Natural killer cell (primary cell): ENCODE measurements at regions not wholly inside any gene's neighbourhood (a gene's known extent, or its start where the extent isn't known, plus 50 kb on each side); places are given as distances from the start of the nearest gene placed in this dataset.

Experiments
- ATAC-seq, 3 donors: fragments of 150-1000 bp in 2 of 3; fragments of 200-7000 bp in 1 of 3; cut with Tn5 transposase; 1 replicate in 1 of 3; 2 replicates in 2 of 3; pipeline ENCODE4 v1.10.0; 2021; ENCODE audit warnings: mild to moderate bottlenecking in 2 of 3, moderate library complexity in 2 of 3
- DNase-seq, 2 donors: peaks; one replicate each; pipeline versions ENCODE4 v3.0.0 to v3.0.0-alpha.2; 2013 to 2021; ENCODE audit warnings: mixed read lengths in 1 of 2
- H3K27ac ChIP-seq: one replicate; pipeline ENCODE4 v1.5.1; 2013; ENCODE audit warnings: mild to moderate bottlenecking, low read length
- H3K27me3 ChIP-seq: one replicate; pipeline ENCODE4 v1.6.1; 2013; ENCODE audit warnings: low read length; ENCODE audit not compliant: control insufficient read depth, insufficient read depth
- H3K36me3 ChIP-seq: one replicate; pipeline ENCODE4 v1.6.1; 2013; ENCODE audit warnings: low read length; ENCODE audit not compliant: control insufficient read depth, insufficient read depth
- H3K4me1 ChIP-seq: one replicate; pipeline ENCODE4 v1.6.1; 2013; ENCODE audit warnings: low read length; ENCODE audit not compliant: control insufficient read depth, insufficient read depth
- H3K4me3 ChIP-seq: one replicate; pipeline ENCODE4 v1.5.1; 2013; ENCODE audit warnings: low read length
- H3K9me3 ChIP-seq: one replicate; pipeline ENCODE4 v1.6.1; 2013; ENCODE audit warnings: low read length; ENCODE audit not compliant: control insufficient read depth, insufficient read depth
- H3K27ac Mint-ChIP-seq, 2 donors: one replicate each; pipeline ENCODE4 v1.8.0; 2022; ENCODE audit warnings: mild to moderate bottlenecking in 2 of 2, mixed read lengths in 2 of 2, moderate library complexity in 1 of 2
- H3K27me3 Mint-ChIP-seq, 2 donors: one replicate each; pipeline ENCODE4 v1.8.0; 2022; ENCODE audit warnings: low read depth in 2 of 2, mixed read lengths in 2 of 2
- H3K36me3 Mint-ChIP-seq: one replicate; pipeline ENCODE4 v1.8.0; 2022; ENCODE audit warnings: mixed read lengths
- H3K4me1 Mint-ChIP-seq, 2 donors: one replicate each; pipeline ENCODE4 v1.8.0; 2022; ENCODE audit warnings: mixed read lengths in 2 of 2
- H3K4me3 Mint-ChIP-seq: one replicate; pipeline ENCODE4 v1.8.0; 2022; ENCODE audit warnings: mild to moderate bottlenecking, moderate library complexity, mixed read lengths
- H3K9me3 Mint-ChIP-seq, 2 donors: one replicate each; pipeline ENCODE4 v1.8.0; 2022; ENCODE audit warnings: mixed read lengths in 2 of 2
- CTCF ChIP-seq: fragments of 200-600 bp; IDR thresholded peaks from one replicate; pipeline ENCODE4 v1.8.0; 2022; ENCODE audit warnings: antibody characterized with exemption
- WGBS: methylation state at CpG from one replicate; pipeline ENCODE4 v1.1.7; 2013; ENCODE audit warnings: missing lambda C conversion rate; ENCODE audit not compliant: insufficient coverage; 5-methylcytosine and 5-hydroxymethylcytosine counted together
- intact Hi-C: fragments of 100-400 bp; cut with micrococcal nuclease; formaldehyde crosslinking; loops from one replicate; pipeline ENCODE4 v1.14.2; 2022

GRCh38 chr6:112780498-112781096, 433.5 kb downstream of the RFPL4B start:
- no peak overlapping the region for H3K27ac Mint-ChIP-seq
- H3K9me3 Mint-ChIP-seq: peaks cover 0 to 2% of the 10 kb centered on the region in 2 donors
- no peaks in the 10 kb centered on the region for H3K27me3 ChIP-seq
- H3K27ac ChIP-seq: no peak overlapping the region
- no peaks in the 10 kb centered on the region for H3K36me3 Mint-ChIP-seq
- 19% methylated on average over 6 of the region's 9 CpGs for WGBS
- no peaks in the 10 kb centered on the region for H3K9me3 ChIP-seq
- ATAC-seq: peak in 1 of 3 donors; percentile 67
- TF ChIP-seq CTCF: no peak
- DNase-seq: peak in 1 of 2 donors; percentile 21
- H3K4me3 ChIP-seq: no peak overlapping the region
- no peaks in the 10 kb centered on the region for H3K4me1 Mint-ChIP-seq
- intact Hi-C loops: no loop called here
- no peak overlapping the region for H3K4me3 Mint-ChIP-seq
- no peaks in the 10 kb centered on the region for H3K36me3 ChIP-seq
- H3K27me3 Mint-ChIP-seq: no peaks in the 10 kb centered on the region
- H3K4me1 ChIP-seq: no peaks in the 10 kb centered on the region

GRCh38 chr6:112781241-112781640, 434.1 kb downstream of the RFPL4B start:
- peaks cover 0 to 2% of the 10 kb centered on the region in 2 donors for H3K9me3 Mint-ChIP-seq
- DNase-seq (no peak), ATAC-seq (no peak)
- Histone ChIP-seq H3K36me3 (no peaks in the 10 kb centered on the region), H3K4me3 (no peak overlapping the region), H3K27ac (no peak overlapping the region), H3K9me3 (no peaks in the 10 kb centered on the region), H3K27me3 (no peaks in the 10 kb centered on the region), H3K4me1 (no peaks in the 10 kb centered on the region)
- H3K27me3 Mint-ChIP-seq: no peaks in the 10 kb centered on the region
- 88% methylated on average over 1 of the region's 2 CpGs for WGBS
- no peaks in the 10 kb centered on the region for H3K4me1 Mint-ChIP-seq
- no peak overlapping the region for H3K27ac Mint-ChIP-seq
- no peak overlapping the region for H3K4me3 Mint-ChIP-seq
- intact Hi-C loops: no loop called here
- no peaks in the 10 kb centered on the region for H3K36me3 Mint-ChIP-seq
- no peak for TF ChIP-seq CTCF

GRCh38 chr6:112785408-112785807, 438.3 kb downstream of the RFPL4B start:
- Mint-ChIP-seq H3K27ac (no peak overlapping the region), H3K9me3 (peaks cover 0 to 2% of the 10 kb centered on the region in 2 donors), H3K4me1 (no peaks in the 10 kb centered on the region), H3K4me3 (no peak overlapping the region), H3K27me3 (no peaks in the 10 kb centered on the region), H3K36me3 (no peaks in the 10 kb centered on the region)
- no CpG with 5 or more reads among the region's 2 CpGs for WGBS
- Histone ChIP-seq H3K36me3 (no peaks in the 10 kb centered on the region), H3K4me3 (no peak overlapping the region), H3K4me1 (no peaks in the 10 kb centered on the region), H3K27ac (no peak overlapping the region), H3K27me3 (no peaks in the 10 kb centered on the region), H3K9me3 (no peaks in the 10 kb centered on the region)
- intact Hi-C loops: no loop called here
- TF ChIP-seq CTCF: no peak
- no peak for DNase-seq
- ATAC-seq: no peak

GRCh38 chr6:112786801-112787200, 439.7 kb downstream of the RFPL4B start:
- no peaks in the 10 kb centered on the region for H3K36me3 ChIP-seq
- Mint-ChIP-seq H3K4me3 (no peak overlapping the region), H3K4me1 (no peaks in the 10 kb centered on the region), H3K27me3 (no peaks in the 10 kb centered on the region), H3K27ac (no peak overlapping the region), H3K36me3 (no peaks in the 10 kb centered on the region), H3K9me3 (peaks cover 0 to 2% of the 10 kb centered on the region in 2 donors)
- H3K4me3 ChIP-seq: no peak overlapping the region
- no peak for TF ChIP-seq CTCF
- H3K27me3 ChIP-seq: no peaks in the 10 kb centered on the region
- no peak for ATAC-seq
- intact Hi-C loops: no loop called here
- H3K27ac ChIP-seq: no peak overlapping the region
- 100% methylated on average over 2 of the region's 2 CpGs for WGBS
- H3K4me1 ChIP-seq: no peaks in the 10 kb centered on the region
- H3K9me3 ChIP-seq: no peaks in the 10 kb centered on the region
- DNase-seq: no peak
